ENCODE measurements at regions not wholly inside any gene's neighbourhood (a gene's known extent, or its start where the extent isn't known, plus 50 kb on each side); places are given as distances from the start of the nearest gene placed in this dataset.

GRCh38 chr11:20251496-20251895 is 91.2 kb upstream of the DBX1 start:
- TF ChIP-seq CTCF (conservative IDR thresholded peaks at IDR 0.05 in 1 of 2, IDR thresholded peaks at IDR 0.05 in 1 of 2; ENCODE audit: low read depth in 1 of 2, low read length in 2 of 2), result no peak
- no peak for TF ChIP-seq EZH2 (IDR thresholded peaks at IDR 0.05; ENCODE audit: low read length, missing control alignments)

Data from fibroblast of lung (primary cell).